Loucy (cell line): ENCODE measurements at regions not wholly inside any gene's neighbourhood (a gene's known extent, or its start where the extent isn't known, plus 50 kb on each side); places are given as distances from the start of the nearest gene placed in this dataset.

ENCODE experiments used
- H2AFZ ChIP-seq: fragments of 200-600 bp; sonication (generic); 2 replicates; pipeline ENCODE4 v1.6.0; 2016; ENCODE audit warnings: antibody characterized with exemption, mild to moderate bottlenecking, low read length, moderate library complexity
- H3F3A ChIP-seq: fragments of 200-600 bp; 2 replicates; pipeline ENCODE4 v1.6.0; 2016; ENCODE audit warnings: antibody characterized with exemption, low read depth, mild to moderate bottlenecking
- H3K27me3 ChIP-seq: fragments of 200-600 bp; sonication (generic); 2 replicates; pipeline ENCODE4 v1.6.1; 2014; ENCODE audit warnings: low read length, mild to moderate bottlenecking; ENCODE audit not compliant: insufficient read depth, poor library complexity, severe bottlenecking
- H3K36me3 ChIP-seq: fragments of 200-600 bp; sonication (generic); 2 replicates; pipeline ENCODE4 v1.6.1; 2016; ENCODE audit warnings: low read length; ENCODE audit not compliant: insufficient read depth
- H3K4me1 ChIP-seq: fragments of 200-600 bp; sonication (generic); 2 replicates; pipeline ENCODE4 v1.5.1; 2014; ENCODE audit warnings: low read length, mild to moderate bottlenecking; ENCODE audit not compliant: insufficient read depth, poor library complexity, severe bottlenecking
- H3K4me2 ChIP-seq: fragments of 200-600 bp; sonication (generic); 2 replicates; pipeline ENCODE4 v1.6.0; 2014; ENCODE audit warnings: antibody characterized with exemption, low read length, low read depth, mild to moderate bottlenecking; ENCODE audit not compliant: poor library complexity, severe bottlenecking
- H3K4me3 ChIP-seq: fragments of 200-600 bp; sonication (generic); 2 replicates; pipeline ENCODE4 v1.5.1; 2014; ENCODE audit warnings: low read length, mild to moderate bottlenecking, mixed read lengths; ENCODE audit not compliant: poor library complexity, severe bottlenecking
- H3K79me2 ChIP-seq: fragments of 200-600 bp; sonication (generic); 2 replicates; pipeline ENCODE4 v1.6.1; 2014; ENCODE audit warnings: low read length; ENCODE audit not compliant: insufficient read depth
- H3K9ac ChIP-seq: fragments of 200-600 bp; sonication (generic); 2 replicates; pipeline ENCODE4 v1.6.0; 2014; ENCODE audit warnings: mild to moderate bottlenecking, low read depth, low read length, moderate library complexity; ENCODE audit not compliant: poor library complexity, severe bottlenecking
- H3K9me2 ChIP-seq: fragments of 200-600 bp; sonication (generic); replicated peaks from 2 replicates; pipeline ENCODE4 v1.6.1; 2016; ENCODE audit warnings: low read depth, low read length, mixed read lengths
- H3K9me3 ChIP-seq: fragments of 200-600 bp; sonication (generic); 2 replicates; pipeline ENCODE4 v1.6.1; 2014; ENCODE audit warnings: mild to moderate bottlenecking, antibody characterized with exemption, low read length, low read depth; ENCODE audit not compliant: insufficient read depth
- H4K20me1 ChIP-seq: fragments of 200-600 bp; sonication (generic); 2 replicates; pipeline ENCODE4 v1.6.0; 2014; ENCODE audit warnings: antibody characterized with exemption, low read length, mild to moderate bottlenecking; ENCODE audit not compliant: insufficient read depth, poor library complexity, severe bottlenecking
- EZH2phosphoT487 ChIP-seq: fragments of 200-600 bp; IDR thresholded peaks from 2 replicates; pipeline ENCODE4 v1.6.1; 2018; ENCODE audit warnings: antibody characterized with exemption, mild to moderate bottlenecking, moderate library complexity, borderline replicate concordance
- TF ChIP-seq, protein P1 (sequence below): fragments of 200-600 bp; sonication (generic); conservative IDR thresholded peaks from 2 replicates; pipeline ENCODE4 v1.5.1; 2014; ENCODE audit warnings: mild to moderate bottlenecking, antibody characterized with exemption, low read length

DNA sequence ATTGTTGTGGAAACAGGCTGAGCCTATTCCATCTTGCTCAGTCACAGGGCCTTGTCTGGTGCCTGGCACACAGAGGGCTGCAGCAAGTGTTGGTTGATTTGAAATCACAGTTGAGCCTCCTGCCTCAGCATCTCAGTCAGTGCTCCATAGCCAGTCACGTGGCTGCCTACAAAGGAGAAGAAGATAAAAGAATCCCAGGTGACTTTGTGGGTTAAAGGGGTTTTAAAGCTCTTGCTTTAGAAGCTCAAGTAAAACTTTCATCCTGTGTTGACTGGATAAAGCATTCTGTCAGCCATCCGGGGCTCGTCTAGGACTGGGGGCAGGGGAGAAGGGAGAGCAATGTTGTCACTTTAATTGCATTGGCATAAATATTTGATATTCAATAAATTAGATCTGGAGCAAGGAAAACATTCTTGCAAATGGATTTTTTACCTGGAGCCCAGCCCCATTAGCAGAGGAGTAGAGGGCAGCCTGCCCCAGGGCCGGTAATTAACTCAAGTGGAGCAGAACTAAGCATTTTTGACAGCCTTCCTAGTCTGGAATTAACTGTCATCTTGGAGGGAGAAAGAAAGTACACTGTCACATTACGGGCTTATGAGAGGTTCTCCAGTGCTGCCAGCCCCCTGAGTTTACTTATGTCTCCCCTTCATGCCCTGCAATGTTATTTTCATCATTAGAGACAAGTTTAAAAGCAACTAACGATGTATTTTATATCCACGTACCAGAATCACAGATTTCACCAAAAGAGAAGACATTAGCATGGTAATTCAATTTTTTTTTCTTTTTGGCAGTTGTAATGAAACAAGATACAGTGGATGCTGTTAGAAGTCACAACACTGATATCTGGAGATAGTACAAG is 71.7 kb upstream of the GTSF1L start:
- no peaks in the 10 kb centered on the region for H3K27me3 ChIP-seq

DNA sequence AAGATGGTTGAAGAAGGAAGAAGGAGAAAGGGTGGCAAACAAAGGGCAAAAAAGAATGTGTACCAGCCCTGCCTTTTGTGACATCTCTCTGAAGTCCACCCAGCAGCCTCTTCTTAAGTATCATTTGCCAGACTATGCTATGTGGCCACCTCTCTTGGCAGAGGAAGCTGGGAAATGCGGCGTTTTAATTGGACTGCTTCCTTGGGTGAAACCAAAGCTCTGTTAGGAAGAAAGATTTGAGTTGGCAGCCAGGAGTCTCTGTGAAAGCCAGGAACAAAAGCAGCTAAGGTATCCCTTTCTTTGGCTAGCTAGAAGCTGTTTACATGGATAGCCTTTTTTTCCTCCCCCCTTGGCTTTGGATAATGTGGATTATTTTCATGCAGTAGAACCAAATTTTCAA is 67.5 kb upstream of the GTSF1L start:
- Histone ChIP-seq H3K9me2 (no peaks in the 10 kb centered on the region), H3K4me1 (no peaks in the 10 kb centered on the region), H3K36me3 (no peaks in the 10 kb centered on the region), H3K9ac (no peak overlapping the region), H3K4me2 (no peak overlapping the region), H3F3A (no peaks in the 10 kb centered on the region), H4K20me1 (no peaks in the 10 kb centered on the region), H3K27me3 (no peaks in the 10 kb centered on the region), H3K79me2 (no peaks in the 10 kb centered on the region), H3K9me3 (no peaks in the 10 kb centered on the region), H3K4me3 (no peak overlapping the region), H2AFZ (no peak overlapping the region)
- no peak for TF ChIP-seq EZH2phosphoT487
- TF ChIP-seq, protein P1, sequence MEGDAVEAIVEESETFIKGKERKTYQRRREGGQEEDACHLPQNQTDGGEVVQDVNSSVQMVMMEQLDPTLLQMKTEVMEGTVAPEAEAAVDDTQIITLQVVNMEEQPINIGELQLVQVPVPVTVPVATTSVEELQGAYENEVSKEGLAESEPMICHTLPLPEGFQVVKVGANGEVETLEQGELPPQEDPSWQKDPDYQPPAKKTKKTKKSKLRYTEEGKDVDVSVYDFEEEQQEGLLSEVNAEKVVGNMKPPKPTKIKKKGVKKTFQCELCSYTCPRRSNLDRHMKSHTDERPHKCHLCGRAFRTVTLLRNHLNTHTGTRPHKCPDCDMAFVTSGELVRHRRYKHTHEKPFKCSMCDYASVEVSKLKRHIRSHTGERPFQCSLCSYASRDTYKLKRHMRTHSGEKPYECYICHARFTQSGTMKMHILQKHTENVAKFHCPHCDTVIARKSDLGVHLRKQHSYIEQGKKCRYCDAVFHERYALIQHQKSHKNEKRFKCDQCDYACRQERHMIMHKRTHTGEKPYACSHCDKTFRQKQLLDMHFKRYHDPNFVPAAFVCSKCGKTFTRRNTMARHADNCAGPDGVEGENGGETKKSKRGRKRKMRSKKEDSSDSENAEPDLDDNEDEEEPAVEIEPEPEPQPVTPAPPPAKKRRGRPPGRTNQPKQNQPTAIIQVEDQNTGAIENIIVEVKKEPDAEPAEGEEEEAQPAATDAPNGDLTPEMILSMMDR: no peak

More for the DNA sequence above, 71.7 kb upstream of the GTSF1L start:
- TF ChIP-seq, protein P1: no peak
- TF ChIP-seq EZH2phosphoT487: no peak
- Histone ChIP-seq H3K79me2 (no peaks in the 10 kb centered on the region), H3K9me2 (no peaks in the 10 kb centered on the region), H3K4me1 (peaks cover 10% of the 10 kb centered on the region), H3K4me3 (no peak overlapping the region), H3K4me2 (no peak overlapping the region), H3K9ac (no peak overlapping the region), H3F3A (no peaks in the 10 kb centered on the region), H3K9me3 (no peaks in the 10 kb centered on the region; the same call in 1 of the 2 replicates), H4K20me1 (no peaks in the 10 kb centered on the region), H3K36me3 (no peaks in the 10 kb centered on the region), H2AFZ (no peak overlapping the region)

DNA sequence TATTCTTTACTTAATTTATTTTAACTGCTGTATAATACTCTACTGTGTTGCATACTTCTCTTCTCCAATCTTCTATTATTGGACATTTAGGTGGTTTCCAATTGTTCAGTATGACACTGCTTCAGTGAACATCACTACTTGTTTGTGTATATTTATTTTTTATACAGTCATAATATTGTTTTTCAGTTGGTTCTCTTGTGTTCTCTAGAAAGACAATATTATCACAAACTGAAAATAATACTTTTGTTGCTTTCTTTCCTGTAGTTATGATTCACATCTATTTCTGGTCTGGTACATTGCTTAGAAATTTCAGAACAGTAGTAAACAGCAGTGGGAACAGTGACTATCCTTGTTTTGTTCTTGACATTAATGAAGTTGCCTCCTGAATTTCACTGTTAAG is 62.8 kb upstream of the GTSF1L start:
- no peak overlapping the region for H3K4me3 ChIP-seq
- no peaks in the 10 kb centered on the region for H3K27me3 ChIP-seq
- no peaks in the 10 kb centered on the region for H3K4me1 ChIP-seq
- no peak overlapping the region for H2AFZ ChIP-seq
- H4K20me1 ChIP-seq: no peaks in the 10 kb centered on the region
- H3K9me2 ChIP-seq: no peaks in the 10 kb centered on the region
- TF ChIP-seq, protein P1: no peak
- no peak for TF ChIP-seq EZH2phosphoT487
- H3K36me3 ChIP-seq: no peaks in the 10 kb centered on the region
- no peaks in the 10 kb centered on the region for H3K9me3 ChIP-seq
- H3K79me2 ChIP-seq: no peaks in the 10 kb centered on the region
- H3K9ac ChIP-seq: no peak overlapping the region
- H3K4me2 ChIP-seq: no peak overlapping the region
- no peaks in the 10 kb centered on the region for H3F3A ChIP-seq
